ENCODE measurements at regions not wholly inside any gene's neighbourhood (a gene's known extent, or its start where the extent isn't known, plus 50 kb on each side); places are given as distances from the start of the nearest gene placed in this dataset.

GRCh38 chr6:91970700-91971099 lies 1383.8 kb upstream of the MAP3K7 start:
- Histone ChIP-seq H3K9me3 (no peaks in the 10 kb centered on the region), H3K27ac (no peak overlapping the region), H3K4me3 (no peak overlapping the region), H3K4me1 (ENCODE audit: control insufficient read depth in 1 of 2, low read depth in 2 of 2) (no peaks in the 10 kb centered on the region), H3K27me3 (replicated peaks; ENCODE audit: insufficient read depth) (no peaks in the 10 kb centered on the region), H3K36me3 (no peaks in the 10 kb centered on the region)
- ATAC-seq (ENCODE audit: insufficient number of reproducible peaks, low FRiP score, low read depth): no peak
- no peak for DNase-seq (ENCODE audit: low spot score)
- no peak for TF ChIP-seq CTCF (IDR thresholded peaks at IDR 0.05)

DNA sequence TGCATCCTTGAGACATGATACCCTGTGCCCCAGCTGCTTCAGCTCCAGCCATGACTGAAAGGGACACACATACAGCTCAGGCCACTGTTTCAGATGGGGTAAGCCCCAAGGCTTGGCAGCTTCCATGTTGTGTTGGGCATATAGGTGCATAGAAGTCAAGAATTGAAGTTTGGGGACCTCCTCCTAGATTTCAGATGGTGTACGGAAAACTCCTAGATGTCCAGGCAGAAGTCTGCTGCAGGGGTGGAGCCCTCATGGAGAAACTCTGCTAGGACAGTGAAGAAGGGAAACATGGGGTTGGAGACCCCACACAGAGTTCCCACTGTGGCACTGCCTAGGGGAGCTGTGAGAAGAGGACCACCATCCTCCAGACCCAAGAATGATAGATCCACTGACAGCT lies 1379.0 kb upstream of the MAP3K7 start:
- Histone ChIP-seq H3K27me3 (replicated peaks; ENCODE audit: insufficient read depth) (no peaks in the 10 kb centered on the region), H3K36me3 (no peaks in the 10 kb centered on the region), H3K27ac (no peak overlapping the region), H3K9me3 (no peaks in the 10 kb centered on the region), H3K4me3 (no peak overlapping the region), H3K4me1 (ENCODE audit: control insufficient read depth in 1 of 2, low read depth in 2 of 2) (no peaks in the 10 kb centered on the region)
- ATAC-seq (ENCODE audit: insufficient number of reproducible peaks, low FRiP score, low read depth) (no peak), DNase-seq (ENCODE audit: low spot score) (no peak)
- TF ChIP-seq CTCF (IDR thresholded peaks at IDR 0.05): no peak

GRCh38 chr6:91961671-91962070 lies 1374.8 kb upstream of the MAP3K7 start:
- H3K4me1 ChIP-seq (ENCODE audit: control insufficient read depth in 1 of 2, low read depth in 2 of 2): no peaks in the 10 kb centered on the region
- H3K9me3 ChIP-seq: no peaks in the 10 kb centered on the region
- no peaks in the 10 kb centered on the region for H3K36me3 ChIP-seq
- no peaks in the 10 kb centered on the region for H3K27me3 ChIP-seq (replicated peaks; ENCODE audit: insufficient read depth)
- no peak for DNase-seq (ENCODE audit: low spot score)
- no peak for TF ChIP-seq CTCF (IDR thresholded peaks at IDR 0.05)
- H3K27ac ChIP-seq: no peak overlapping the region
- no peak for ATAC-seq (ENCODE audit: insufficient number of reproducible peaks, low FRiP score, low read depth)
- no peak overlapping the region for H3K4me3 ChIP-seq

GRCh38 chr6:91961236-91961635 lies 1374.4 kb upstream of the MAP3K7 start:
- no peak for TF ChIP-seq CTCF (IDR thresholded peaks at IDR 0.05)
- no peak for ATAC-seq (ENCODE audit: insufficient number of reproducible peaks, low FRiP score, low read depth)

DNA sequence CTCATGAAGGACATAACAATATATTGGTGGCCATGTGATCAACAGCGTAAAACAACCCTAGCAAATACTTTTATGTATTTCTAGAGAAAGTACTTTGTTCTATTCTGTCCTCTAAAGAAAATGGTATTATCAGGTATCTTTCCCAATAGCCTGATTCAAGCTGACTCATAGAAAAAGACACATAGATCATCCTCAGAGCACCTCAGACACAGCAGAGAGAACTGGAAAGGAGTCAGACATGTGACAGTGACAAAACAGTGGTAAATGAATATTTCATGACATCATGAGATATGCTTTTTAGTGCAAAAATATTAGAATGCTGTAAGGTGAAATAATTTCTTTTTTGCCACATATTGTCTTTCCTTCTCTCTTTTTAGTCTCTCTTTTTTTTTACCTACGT lies 1355.0 kb upstream of the MAP3K7 start:
- Histone ChIP-seq H3K27ac (no peak overlapping the region), H3K36me3 (no peaks in the 10 kb centered on the region), H3K4me1 (ENCODE audit: control insufficient read depth in 1 of 2, low read depth in 2 of 2) (no peaks in the 10 kb centered on the region), H3K4me3 (no peak overlapping the region), H3K9me3 (no peaks in the 10 kb centered on the region), H3K27me3 (replicated peaks; ENCODE audit: insufficient read depth) (no peaks in the 10 kb centered on the region)
- ATAC-seq (ENCODE audit: insufficient number of reproducible peaks, low FRiP score, low read depth): no peak
- DNase-seq (ENCODE audit: low spot score): no peak
- TF ChIP-seq CTCF (IDR thresholded peaks at IDR 0.05): no peak

More at GRCh38 chr6:91961236-91961635, 1374.4 kb upstream of the MAP3K7 start:
- no peaks in the 10 kb centered on the region for H3K4me1 ChIP-seq (ENCODE audit: control insufficient read depth in 1 of 2, low read depth in 2 of 2)
- H3K36me3 ChIP-seq: no peaks in the 10 kb centered on the region
- DNase-seq (ENCODE audit: low spot score): no peak
- no peak overlapping the region for H3K27ac ChIP-seq
- H3K4me3 ChIP-seq: no peak overlapping the region
- H3K27me3 ChIP-seq (replicated peaks; ENCODE audit: insufficient read depth): no peaks in the 10 kb centered on the region
- no peaks in the 10 kb centered on the region for H3K9me3 ChIP-seq

All from thoracic aorta (tissue), 2 donors.